Astrocyte of the cerebellum (primary cell): ENCODE measurements at regions not wholly inside any gene's neighbourhood (a gene's known extent, or its start where the extent isn't known, plus 50 kb on each side); places are given as distances from the start of the nearest gene placed in this dataset.

ENCODE experiments used
- DNase-seq: peaks from one replicate; pipeline ENCODE4 v3.0.0-alpha.2; 2011; ENCODE audit warnings: low read depth
- H3K4me3 ChIP-seq: 2 replicates; pipeline ENCODE4 v1.5.1; 2011; ENCODE audit warnings: mild to moderate bottlenecking, low read depth, low read length, moderate library complexity
- CTCF ChIP-seq: IDR thresholded peaks from 2 replicates; pipeline ENCODE4 v1.5.1; 2012; ENCODE audit warnings: low read length, low read depth, moderate library complexity, mild to moderate bottlenecking; ENCODE audit errors: missing control alignments
- in situ Hi-C: cut with HindIII; loops from 2 replicates; pipeline ENCODE4 v1.10.0; 2017; ENCODE audit warnings: low sequenced_read_pairs

GRCh38 chr5:158209219-158209908, 350.4 kb upstream of the CLINT1 start:
- no peak for DNase-seq
- H3K4me3 ChIP-seq, result no peak overlapping the region
- in situ Hi-C loops, result no loop called here
- no peak for TF ChIP-seq CTCF

DNA sequence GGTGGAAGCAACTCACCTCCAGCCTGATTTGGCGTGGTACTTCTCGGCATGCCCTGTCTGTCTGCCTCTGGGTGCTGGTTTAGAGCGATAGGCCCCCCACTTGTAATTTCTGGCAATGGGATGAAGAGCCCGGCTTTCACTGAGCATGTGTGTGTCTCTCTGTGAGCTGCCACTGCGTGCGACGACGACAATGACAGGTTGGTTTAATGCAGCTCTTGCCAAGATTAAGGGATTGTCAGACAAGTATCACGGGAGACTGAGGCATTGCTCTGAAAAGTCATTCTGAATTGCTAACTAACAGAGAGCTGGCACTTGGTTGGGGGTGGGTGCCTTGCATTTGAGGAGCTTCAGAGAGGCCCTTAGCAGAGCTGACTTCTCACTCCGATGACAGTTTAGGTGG, 348.8 kb upstream of the CLINT1 start:
- DNase-seq, result no peak
- no peak for TF ChIP-seq CTCF
- no peak overlapping the region for H3K4me3 ChIP-seq
- in situ Hi-C loops, result no loop called here

GRCh38 chr5:158205992-158206391, 347.0 kb upstream of the CLINT1 start:
- H3K4me3 ChIP-seq, result no peak overlapping the region
- in situ Hi-C loops, result no loop called here
- TF ChIP-seq CTCF, result no peak
- DNase-seq, result no peak

- in situ Hi-C loops, result no loop called here
- no peak for DNase-seq
- no peak for TF ChIP-seq CTCF
- H3K4me3 ChIP-seq, result no peak overlapping the region
Observed at GRCh38 chr5:158203261-158203660, 344.3 kb upstream of the CLINT1 start.

GRCh38 chr5:158202801-158203200, 343.9 kb upstream of the CLINT1 start:
- in situ Hi-C loops, result no loop called here
- no peak overlapping the region for H3K4me3 ChIP-seq
- no peak for DNase-seq
- no peak for TF ChIP-seq CTCF

DNA sequence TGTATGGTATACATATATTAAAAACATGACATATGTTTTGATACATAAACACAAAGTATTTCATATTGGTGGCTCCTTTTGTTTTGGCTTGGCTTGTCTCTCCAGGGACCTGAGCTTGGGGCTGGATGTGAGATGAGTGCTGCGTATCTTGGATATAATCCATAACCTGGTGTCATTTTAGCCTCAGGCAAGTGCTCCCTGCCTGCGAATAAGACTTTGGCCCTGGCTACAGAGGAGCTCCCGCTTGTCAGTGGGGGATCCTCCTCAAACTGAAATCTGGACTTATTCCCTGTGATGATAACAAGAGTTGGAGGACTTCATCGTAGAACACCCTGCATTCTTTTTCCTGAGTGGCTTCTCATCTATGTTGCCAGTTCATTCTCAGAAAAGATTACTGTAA, 341.7 kb upstream of the CLINT1 start:
- in situ Hi-C loops, result no loop called here

More for the DNA sequence above, 341.7 kb upstream of the CLINT1 start:
- TF ChIP-seq CTCF, result no peak
- H3K4me3 ChIP-seq, result no peak overlapping the region
- no peak for DNase-seq
